PFSK-1 (cell line): ENCODE measurements at regions not wholly inside any gene's neighbourhood (a gene's known extent, or its start where the extent isn't known, plus 50 kb on each side); places are given as distances from the start of the nearest gene placed in this dataset.

Experiments
- FOXP2 ChIP-seq: optimal IDR thresholded peaks from 2 replicates; pipeline ENCODE3; 2011; ENCODE audit warnings: borderline replicate concordance, control low read depth, inconsistent platforms; ENCODE audit not compliant: insufficient read depth; ENCODE audit errors: extremely low read length, extremely low read depth
- POLR2AphosphoS5 ChIP-seq: IDR thresholded peaks from 2 replicates; pipeline ENCODE4 v1.6.1; 2012; ENCODE audit warnings: low read depth, mild to moderate bottlenecking, control low read depth, low read length, moderate library complexity
- REST ChIP-seq, 2 experiments: IDR thresholded peaks; 2 replicates each; pipeline versions ENCODE4 v1.6.1 to v1.8.0; 2011 to 2012; ENCODE audit warnings: low read depth in 2 of 2, low read length in 2 of 2, control low read depth in 1 of 2, inconsistent platforms in 1 of 2, mild to moderate bottlenecking in 1 of 2, moderate library complexity in 1 of 2; ENCODE audit not compliant: insufficient read depth in 1 of 2
- SIN3A ChIP-seq: IDR thresholded peaks from 2 replicates; pipeline ENCODE4 v1.6.1; 2012; ENCODE audit warnings: mild to moderate bottlenecking, low read length, moderate library complexity, borderline replicate concordance; ENCODE audit not compliant: insufficient read depth
- TAF1 ChIP-seq: IDR thresholded peaks from 2 replicates; pipeline ENCODE4 v1.6.1; 2012; ENCODE audit warnings: low read length, control low read depth, borderline replicate concordance; ENCODE audit not compliant: insufficient read depth

GRCh38 chr4:184558996-184559395 lies 84.6 kb upstream of the IRF2 start:
- TF ChIP-seq TAF1 (no peak), POLR2AphosphoS5 (no peak), FOXP2 (no peak), REST (IDR thresholded peaks at IDR 0.05; ENCODE audit: insufficient read depth in 1 of 2, low read depth in 2 of 2, low read length in 2 of 2) (no peak), SIN3A (no peak)

- TF ChIP-seq SIN3A, result no peak
These were observed 79.5 kb upstream of the IRF2 start for GRCh38 chr4:184553891-184554290.

- TF ChIP-seq SIN3A (no peak), REST (IDR thresholded peaks at IDR 0.05; ENCODE audit: insufficient read depth in 1 of 2, low read depth in 2 of 2, low read length in 2 of 2) (no peak), POLR2AphosphoS5 (no peak), FOXP2 (no peak), TAF1 (no peak)
These were observed 76.1 kb upstream of the IRF2 start for GRCh38 chr4:184550476-184550875.

GRCh38 chr4:184548648-184549341 lies 74.4 kb upstream of the IRF2 start:
- TF ChIP-seq POLR2AphosphoS5 (no peak; the same call in 1 of the 2 replicates), TAF1 (no peak), SIN3A (no peak), REST (IDR thresholded peaks at IDR 0.05; ENCODE audit: insufficient read depth in 1 of 2, low read depth in 2 of 2, low read length in 2 of 2) (no peak), FOXP2 (no peak)

GRCh38 chr4:184548316-184548647 lies 73.9 kb upstream of the IRF2 start:
- TF ChIP-seq REST (IDR thresholded peaks at IDR 0.05; ENCODE audit: insufficient read depth in 1 of 2, low read depth in 2 of 2, low read length in 2 of 2), result no peak
- no peak for TF ChIP-seq FOXP2
- TF ChIP-seq TAF1, result no peak
- TF ChIP-seq POLR2AphosphoS5, result no peak; the same call in 1 of the 2 replicates
- TF ChIP-seq SIN3A, result no peak
